Heart left ventricle (tissue), 16 donors: ENCODE measurements at regions not wholly inside any gene's neighbourhood (a gene's known extent, or its start where the extent isn't known, plus 50 kb on each side); places are given as distances from the start of the nearest gene placed in this dataset.

ENCODE experiments used
- ATAC-seq, 4 donors: fragments of 200-7000 bp; cut with Tn5 transposase; one replicate each; pipeline ENCODE4 v1.9.1; 2020 to 2022; ENCODE audit warnings: moderate library complexity in 4 of 4, mild to moderate bottlenecking in 3 of 4, moderate number of reproducible peaks in 1 of 4
- DNase-seq, 5 donors: peaks; one replicate each; pipeline ENCODE4 v3.0.0-alpha.2; 2020
- H3K27ac ChIP-seq, 12 donors: fragments of 200-600 bp; sonication (generic) in 4 of 12; one replicate each; pipeline versions ENCODE4 v1.5.0 to v1.8.0; 2016 to 2022; ENCODE audit warnings: mild to moderate bottlenecking in 2 of 12
- H3K27me3 ChIP-seq, 9 donors: fragments of 200-600 bp; sonication (generic) in 2 of 9; one replicate each; pipeline versions ENCODE4 v1.5.1 to v1.8.0; 2016 to 2022; ENCODE audit warnings: mild to moderate bottlenecking in 3 of 9
- H3K36me3 ChIP-seq, 9 donors: fragments of 200-600 bp; sonication (generic) in 2 of 9; one replicate each; pipeline versions ENCODE4 v1.5.0 to v1.8.0; 2018 to 2022; ENCODE audit warnings: mild to moderate bottlenecking in 2 of 9
- H3K4me1 ChIP-seq, 12 donors: fragments of 200-600 bp; sonication (generic) in 4 of 12; one replicate each; pipeline versions ENCODE4 v1.5.0 to v1.8.0; 2016 to 2022; ENCODE audit warnings: mild to moderate bottlenecking in 3 of 12
- H3K4me3 ChIP-seq, 12 donors: fragments of 200-600 bp; sonication (generic) in 4 of 12; one replicate each; pipeline versions ENCODE4 v1.5.0 to v1.8.0; 2017 to 2022; ENCODE audit warnings: mild to moderate bottlenecking in 9 of 12, moderate library complexity in 4 of 12
- H3K9me3 ChIP-seq, 12 donors: fragments of 200-600 bp; sonication (generic) in 4 of 12; one replicate each; pipeline versions ENCODE4 v1.5.0 to v1.8.0; 2016 to 2022; ENCODE audit warnings: mild to moderate bottlenecking in 1 of 12
- POLR2A ChIP-seq, 2 donors: fragments of 450-650 bp; IDR thresholded peaks; one replicate each; pipeline ENCODE4 v1.6.1; 2017; ENCODE audit warnings: antibody characterized with exemption in 2 of 2, mild to moderate bottlenecking in 2 of 2, moderate library complexity in 2 of 2
- WGBS, 4 donors: extraction: QIAGEN DNeasy Blood & Tissue Kit in 2 of 4; methylation state at CpG; one replicate each; pipeline versions ENCODE4 v1.1.5 to v1.1.7; 2013 to 2018; 5-methylcytosine and 5-hydroxymethylcytosine counted together
- intact Hi-C, 10 donors: fragments of 100-400 bp; cut with DNase I; formaldehyde crosslinking; loops; one replicate each; pipeline versions ENCODE4 v1.11.1 to v1.14.2; 2022
- TF ChIP-seq, protein P1 (sequence below), 12 donors: fragments of 200-600 bp; sonication (generic) in 4 of 12; IDR thresholded peaks; one replicate each; pipeline versions ENCODE4 v1.5.0 to v1.8.0; 2018 to 2022; ENCODE audit warnings: antibody characterized with exemption in 12 of 12, mild to moderate bottlenecking in 5 of 12
- donor health status: ischemic (EF 13 %, LVEDD 7.1; RV severe dilation, severe dysfunction).
- donor health status: healthy with polysubstance abuse.
- donor health status: DM: no; HTN: yes; CAD: no.
- donor health status: DM: no; HTN: no; CAD: no.
- donor health status: ischemic (EF 25% LVEDD 6.9; RV normal size, moderate dysfunction).
- donor health status: ischemic (EF 25% LVEDD 5.7; RV mildly dilated, moderate dysfunction).
- donor health status: healthy.
- donor health status: DM: yes; HTN: yes; CAD: no.
- donor health status: ischemic (EF 35%, LVEDD 5.7; RV mildly dilated, moderate dysfunction).
- donor health status: nonischemic (EF 11% LVEDD 7.7; RV severe dilation, severe dysfunction).
- donor health status: DM: yes; HTN: yes; CAD: no.
- donor health status: PGD.
- donor health status: ischemic (EF 29% LVEDD 5.4; RV normal size, mild dysfunction).
- donor health status: nonischemic (EF 23%, LVEDD 6.1; RV moderate dilation, normal function).

DNA sequence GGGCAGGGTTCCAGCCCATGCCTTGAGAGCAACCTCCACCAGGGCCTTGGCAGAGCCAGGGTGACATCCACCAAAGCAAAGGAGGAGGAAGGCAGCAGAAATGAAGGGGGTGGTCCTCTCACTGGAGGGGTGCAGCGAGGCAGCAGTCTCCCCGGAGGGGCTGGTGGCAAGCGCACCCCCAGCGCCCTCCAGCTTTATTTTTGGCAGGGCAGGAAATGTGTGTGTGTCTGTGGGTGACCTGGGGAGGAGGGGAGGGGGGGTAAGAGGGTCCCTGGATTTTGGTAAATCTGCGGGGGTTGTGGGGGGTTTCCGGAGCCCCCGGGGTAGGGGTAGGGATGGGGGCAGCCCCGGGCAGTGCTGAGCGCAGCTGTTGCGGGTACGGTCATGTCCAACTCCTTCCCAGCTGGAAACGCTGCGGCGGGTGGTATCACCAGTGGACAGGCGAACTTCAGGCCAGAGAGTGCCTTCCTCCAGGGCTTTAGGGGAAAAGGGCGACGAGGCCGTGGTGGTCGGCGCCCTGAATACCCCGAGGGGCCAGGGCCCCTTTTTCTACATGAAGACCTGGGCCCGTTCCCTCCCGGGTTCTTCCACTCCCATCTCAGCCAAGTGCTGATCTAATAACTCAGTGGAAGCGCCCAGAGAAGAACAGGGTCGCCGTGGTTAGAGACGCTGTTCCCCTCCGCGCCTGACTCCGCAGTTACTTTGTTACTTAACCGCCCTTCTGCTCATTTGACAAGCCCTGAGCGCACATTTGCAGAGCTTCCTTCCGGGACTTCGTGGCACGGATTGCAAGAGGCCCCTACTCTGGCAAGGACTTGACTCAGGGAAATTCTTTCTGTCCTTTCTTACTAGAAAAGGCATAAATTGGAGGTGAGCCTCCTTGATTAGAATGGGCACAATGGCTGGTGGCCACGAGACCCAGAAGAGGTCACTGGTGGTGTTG is 55.2 kb downstream of the FOS start:
- ATAC-seq (peak; percentile 60 to 78 (median 70)), DNase-seq (peak; percentile 37 to 75 (median 70))
- no peak for TF ChIP-seq POLR2A (IDR thresholded peaks at IDR 0.05)
- TF ChIP-seq, protein P1, sequence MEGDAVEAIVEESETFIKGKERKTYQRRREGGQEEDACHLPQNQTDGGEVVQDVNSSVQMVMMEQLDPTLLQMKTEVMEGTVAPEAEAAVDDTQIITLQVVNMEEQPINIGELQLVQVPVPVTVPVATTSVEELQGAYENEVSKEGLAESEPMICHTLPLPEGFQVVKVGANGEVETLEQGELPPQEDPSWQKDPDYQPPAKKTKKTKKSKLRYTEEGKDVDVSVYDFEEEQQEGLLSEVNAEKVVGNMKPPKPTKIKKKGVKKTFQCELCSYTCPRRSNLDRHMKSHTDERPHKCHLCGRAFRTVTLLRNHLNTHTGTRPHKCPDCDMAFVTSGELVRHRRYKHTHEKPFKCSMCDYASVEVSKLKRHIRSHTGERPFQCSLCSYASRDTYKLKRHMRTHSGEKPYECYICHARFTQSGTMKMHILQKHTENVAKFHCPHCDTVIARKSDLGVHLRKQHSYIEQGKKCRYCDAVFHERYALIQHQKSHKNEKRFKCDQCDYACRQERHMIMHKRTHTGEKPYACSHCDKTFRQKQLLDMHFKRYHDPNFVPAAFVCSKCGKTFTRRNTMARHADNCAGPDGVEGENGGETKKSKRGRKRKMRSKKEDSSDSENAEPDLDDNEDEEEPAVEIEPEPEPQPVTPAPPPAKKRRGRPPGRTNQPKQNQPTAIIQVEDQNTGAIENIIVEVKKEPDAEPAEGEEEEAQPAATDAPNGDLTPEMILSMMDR (IDR thresholded peaks at IDR 0.05), result no peak
- H3K27me3 ChIP-seq, result no peaks in the 10 kb centered on the region
- H3K4me1 ChIP-seq, result peaks cover 0 to 46% (median 3%) of the 10 kb centered on the region in 12 donors
- intact Hi-C loops, result no loop called here
- peak overlapping the region in 4 of 12 donors; percentile 14 to 49 (median 22) for H3K4me3 ChIP-seq
- no peaks in the 10 kb centered on the region for H3K36me3 ChIP-seq
- 75 to 80% (median 77%) methylated on average over 25 to 36 of the region's 36 CpGs for WGBS, 4 donors
- H3K27ac ChIP-seq, result peak overlapping the region in 10 of 12 donors; percentile 17 to 96 (median 46)
- H3K9me3 ChIP-seq, result peaks cover 0 to 9% (median 0%) of the 10 kb centered on the region in 12 donors

DNA sequence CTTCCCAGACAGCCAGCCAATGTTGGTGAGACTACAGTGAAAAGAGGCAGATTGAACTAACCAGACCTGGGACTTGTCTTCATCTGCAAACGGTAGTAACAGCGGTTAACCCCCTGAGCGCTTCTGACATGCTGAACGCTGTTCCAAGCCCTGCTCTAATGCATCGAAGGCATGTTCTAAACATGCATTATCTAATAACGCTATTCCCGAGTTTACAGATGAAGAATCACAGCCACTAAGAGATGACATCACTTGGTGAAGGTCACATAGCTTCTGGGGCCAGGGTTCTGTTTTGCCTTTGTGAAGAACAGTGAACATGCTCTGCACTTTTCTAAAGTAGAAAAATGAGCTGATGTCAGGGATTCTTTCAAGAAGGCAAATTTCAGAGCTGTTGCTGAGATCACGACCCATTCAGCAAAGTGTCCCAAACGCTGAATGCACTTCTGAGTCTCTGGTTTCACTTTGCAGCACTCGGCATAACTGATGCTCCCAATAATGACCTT is 56.0 kb downstream of the FOS start:
- peaks cover 0 to 52% (median 10%) of the 10 kb centered on the region in 12 donors for H3K4me1 ChIP-seq
- peak overlapping the region in 5 of 12 donors; percentile 8 to 49 (median 24) for H3K4me3 ChIP-seq
- TF ChIP-seq, protein P1 (IDR thresholded peaks at IDR 0.05), result no peak
- TF ChIP-seq POLR2A (IDR thresholded peaks at IDR 0.05), result no peak
- DNase-seq, result no peak
- H3K36me3 ChIP-seq, result no peaks in the 10 kb centered on the region
- H3K9me3 ChIP-seq, result peaks cover 0 to 9% (median 0%) of the 10 kb centered on the region in 12 donors
- intact Hi-C loops, result no loop called here
- 52 to 59% (median 56%) methylated on average over 10 of the region's 10 CpGs for WGBS, 4 donors
- peak overlapping the region in 10 of 12 donors; percentile 16 to 96 (median 43) for H3K27ac ChIP-seq
- peak; percentile 12 to 39 (median 18) for ATAC-seq
- no peaks in the 10 kb centered on the region for H3K27me3 ChIP-seq

DNA sequence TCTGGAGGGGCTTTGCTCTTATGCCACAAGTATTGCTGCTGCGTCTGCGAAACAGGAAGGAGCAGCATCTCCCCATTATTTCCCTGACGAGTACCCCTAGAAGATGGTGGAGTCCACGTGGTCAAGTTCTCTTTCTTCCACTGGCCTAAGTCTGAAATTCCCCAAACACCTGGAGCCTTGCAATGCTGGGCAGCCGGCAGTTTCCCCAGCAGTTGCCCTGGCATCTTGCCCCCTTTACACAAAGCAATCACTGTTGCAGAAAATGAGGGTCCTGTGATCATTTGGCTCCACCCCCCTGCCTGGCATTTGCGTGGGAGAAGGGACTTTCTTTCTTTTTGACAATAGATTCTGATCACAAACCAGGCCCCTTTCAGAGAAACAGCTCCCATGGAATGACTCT is 56.9 kb downstream of the FOS start:
- H3K4me3 ChIP-seq, result no peak overlapping the region
- TF ChIP-seq, protein P1 (IDR thresholded peaks at IDR 0.05), result no peak
- TF ChIP-seq POLR2A (IDR thresholded peaks at IDR 0.05), result no peak
- ATAC-seq (no peak), DNase-seq (no peak)
- 89 to 93% (median 91%) methylated on average over 6 of the region's 6 CpGs for WGBS, 4 donors
- H3K27me3 ChIP-seq, result no peaks in the 10 kb centered on the region
- H3K36me3 ChIP-seq, result no peaks in the 10 kb centered on the region
- peaks cover 0 to 62% (median 17%) of the 10 kb centered on the region in 12 donors for H3K4me1 ChIP-seq
- peaks cover 0 to 9% (median 0%) of the 10 kb centered on the region in 12 donors for H3K9me3 ChIP-seq
- peak overlapping the region in 2 of 12 donors; percentile 36 to 96 for H3K27ac ChIP-seq
- intact Hi-C loops, result no loop called here

DNA sequence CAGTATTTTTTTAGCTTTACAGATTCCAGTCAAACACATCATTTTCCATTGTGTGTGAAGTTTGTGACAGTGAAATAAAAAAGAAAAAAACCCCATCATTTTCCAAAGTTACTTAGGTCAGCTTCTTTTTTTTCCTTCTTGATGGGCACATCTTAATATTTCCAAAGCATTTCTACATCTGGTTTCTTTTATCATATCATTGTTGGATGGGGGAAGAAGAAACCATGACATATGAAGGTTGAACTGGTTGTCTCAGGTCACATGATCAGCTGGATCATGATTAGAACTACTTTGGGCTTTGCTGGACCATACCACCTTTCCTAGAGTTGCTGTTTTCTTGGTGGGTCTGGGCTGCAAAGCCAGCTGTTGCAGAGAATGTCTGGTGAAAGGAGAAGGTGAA is 59.8 kb downstream of the FOS start:
- ATAC-seq (no peak), DNase-seq (no peak)
- intact Hi-C loops, result no loop called here
- Histone ChIP-seq H3K27ac (peak overlapping the region in 3 of 12 donors; percentile 0 to 94 (median 91)), H3K36me3 (no peaks in the 10 kb centered on the region), H3K4me1 (peaks cover 10 to 87% (median 32%) of the 10 kb centered on the region in 12 donors), H3K9me3 (peaks cover 0 to 9% (median 0%) of the 10 kb centered on the region in 12 donors), H3K27me3 (no peaks in the 10 kb centered on the region), H3K4me3 (no peak overlapping the region)
- TF ChIP-seq, protein P1 (IDR thresholded peaks at IDR 0.05), result no peak
- TF ChIP-seq POLR2A (IDR thresholded peaks at IDR 0.05), result no peak
